Natural killer cell (primary cell): ENCODE measurements at regions not wholly inside any gene's neighbourhood (a gene's known extent, or its start where the extent isn't known, plus 50 kb on each side); places are given as distances from the start of the nearest gene placed in this dataset.

Experiments
- ATAC-seq, 3 donors: fragments of 150-1000 bp in 2 of 3; fragments of 200-7000 bp in 1 of 3; cut with Tn5 transposase; 1 replicate in 1 of 3; 2 replicates in 2 of 3; pipeline ENCODE4 v1.10.0; 2021; ENCODE audit warnings: mild to moderate bottlenecking in 2 of 3, moderate library complexity in 2 of 3
- DNase-seq, 2 donors: peaks; one replicate each; pipeline versions ENCODE4 v3.0.0 to v3.0.0-alpha.2; 2013 to 2021; ENCODE audit warnings: mixed read lengths in 1 of 2
- H3K27ac ChIP-seq: one replicate; pipeline ENCODE4 v1.5.1; 2013; ENCODE audit warnings: mild to moderate bottlenecking, low read length
- H3K27me3 ChIP-seq: one replicate; pipeline ENCODE4 v1.6.1; 2013; ENCODE audit warnings: low read length; ENCODE audit not compliant: control insufficient read depth, insufficient read depth
- H3K36me3 ChIP-seq: one replicate; pipeline ENCODE4 v1.6.1; 2013; ENCODE audit warnings: low read length; ENCODE audit not compliant: control insufficient read depth, insufficient read depth
- H3K4me1 ChIP-seq: one replicate; pipeline ENCODE4 v1.6.1; 2013; ENCODE audit warnings: low read length; ENCODE audit not compliant: control insufficient read depth, insufficient read depth
- H3K4me3 ChIP-seq: one replicate; pipeline ENCODE4 v1.5.1; 2013; ENCODE audit warnings: low read length
- H3K9me3 ChIP-seq: one replicate; pipeline ENCODE4 v1.6.1; 2013; ENCODE audit warnings: low read length; ENCODE audit not compliant: control insufficient read depth, insufficient read depth
- H3K27ac Mint-ChIP-seq, 2 donors: one replicate each; pipeline ENCODE4 v1.8.0; 2022; ENCODE audit warnings: mild to moderate bottlenecking in 2 of 2, mixed read lengths in 2 of 2, moderate library complexity in 1 of 2
- H3K27me3 Mint-ChIP-seq, 2 donors: one replicate each; pipeline ENCODE4 v1.8.0; 2022; ENCODE audit warnings: low read depth in 2 of 2, mixed read lengths in 2 of 2
- H3K36me3 Mint-ChIP-seq: one replicate; pipeline ENCODE4 v1.8.0; 2022; ENCODE audit warnings: mixed read lengths
- H3K4me1 Mint-ChIP-seq, 2 donors: one replicate each; pipeline ENCODE4 v1.8.0; 2022; ENCODE audit warnings: mixed read lengths in 2 of 2
- H3K4me3 Mint-ChIP-seq: one replicate; pipeline ENCODE4 v1.8.0; 2022; ENCODE audit warnings: mild to moderate bottlenecking, moderate library complexity, mixed read lengths
- H3K9me3 Mint-ChIP-seq, 2 donors: one replicate each; pipeline ENCODE4 v1.8.0; 2022; ENCODE audit warnings: mixed read lengths in 2 of 2
- CTCF ChIP-seq: fragments of 200-600 bp; IDR thresholded peaks from one replicate; pipeline ENCODE4 v1.8.0; 2022; ENCODE audit warnings: antibody characterized with exemption
- WGBS: methylation state at CpG from one replicate; pipeline ENCODE4 v1.1.7; 2013; ENCODE audit warnings: missing lambda C conversion rate; ENCODE audit not compliant: insufficient coverage; 5-methylcytosine and 5-hydroxymethylcytosine counted together
- intact Hi-C: fragments of 100-400 bp; cut with micrococcal nuclease; formaldehyde crosslinking; loops from one replicate; pipeline ENCODE4 v1.14.2; 2022

GRCh38 chr20:52405417-52405816 is 213.8 kb upstream of the ZFP64 start:
- Mint-ChIP-seq H3K9me3 (peaks cover 2 to 3% of the 10 kb centered on the region in 2 donors), H3K4me1 (peaks cover 37 to 54% of the 10 kb centered on the region in 2 donors), H3K27me3 (no peaks in the 10 kb centered on the region), H3K4me3 (peak overlapping the region; percentile 47), H3K27ac (peak overlapping the region; percentile 26 to 60), H3K36me3 (no peaks in the 10 kb centered on the region)
- H3K4me3 ChIP-seq, result no peak overlapping the region
- ATAC-seq (peak in 2 of 3 donors; percentile 21 to 33), DNase-seq (peak in 1 of 2 donors; percentile 58)
- intact Hi-C loops, result no loop called here
- H3K36me3 ChIP-seq, result no peaks in the 10 kb centered on the region
- 83% methylated on average over 1 of the region's 1 CpG for WGBS
- H3K27me3 ChIP-seq, result no peaks in the 10 kb centered on the region
- no peak for TF ChIP-seq CTCF
- H3K4me1 ChIP-seq, result peaks cover 15% of the 10 kb centered on the region
- no peaks in the 10 kb centered on the region for H3K9me3 ChIP-seq
- no peak overlapping the region for H3K27ac ChIP-seq

DNA sequence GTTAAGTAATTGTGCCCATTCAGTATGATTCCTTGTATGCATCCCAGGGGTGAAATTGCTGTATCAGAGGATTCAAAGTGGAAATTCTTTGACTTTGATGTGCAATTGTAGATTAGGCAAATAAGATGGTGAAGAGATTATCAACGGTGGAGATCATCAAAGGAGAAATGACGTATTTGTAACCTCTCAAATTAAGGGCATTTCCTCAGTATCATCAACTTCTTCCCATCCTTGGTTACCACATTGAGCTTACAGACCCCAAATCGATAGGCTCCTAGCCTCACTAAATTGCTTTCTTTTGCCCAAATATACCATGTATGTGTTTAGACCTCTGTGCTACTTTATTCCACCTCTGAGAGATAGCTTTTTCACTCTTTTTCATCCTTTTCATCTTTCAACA is 213.1 kb upstream of the ZFP64 start:
- Histone ChIP-seq H3K9me3 (no peaks in the 10 kb centered on the region), H3K27me3 (no peaks in the 10 kb centered on the region), H3K4me3 (no peak overlapping the region), H3K27ac (peak overlapping the region; percentile 54), H3K4me1 (peaks cover 8% of the 10 kb centered on the region), H3K36me3 (no peaks in the 10 kb centered on the region)
- H3K36me3 Mint-ChIP-seq, result no peaks in the 10 kb centered on the region
- DNase-seq (peak in 1 of 2 donors; percentile 67), ATAC-seq (no peak)
- no peak for TF ChIP-seq CTCF
- H3K4me1 Mint-ChIP-seq, result peaks cover 30 to 46% of the 10 kb centered on the region in 2 donors
- H3K27me3 Mint-ChIP-seq, result no peaks in the 10 kb centered on the region
- H3K9me3 Mint-ChIP-seq, result peaks cover 2 to 3% of the 10 kb centered on the region in 2 donors
- peak overlapping the region in 1 of 2 donors; percentile 60 for H3K27ac Mint-ChIP-seq
- H3K4me3 Mint-ChIP-seq, result no peak overlapping the region
- 74% methylated on average over 3 of the region's 3 CpGs for WGBS
- intact Hi-C loops, result no loop called here

GRCh38 chr20:52402950-52403349 is 211.4 kb upstream of the ZFP64 start:
- WGBS, result 76% methylated on average over 4 of the region's 4 CpGs

More at GRCh38 chr20:52402950-52403349, 211.4 kb upstream of the ZFP64 start:
- Histone ChIP-seq H3K27ac (no peak overlapping the region), H3K27me3 (no peaks in the 10 kb centered on the region), H3K36me3 (no peaks in the 10 kb centered on the region), H3K9me3 (no peaks in the 10 kb centered on the region), H3K4me3 (no peak overlapping the region), H3K4me1 (peaks cover 8% of the 10 kb centered on the region)
- Mint-ChIP-seq H3K4me3 (no peak overlapping the region), H3K9me3 (peaks cover 2 to 3% of the 10 kb centered on the region in 2 donors), H3K4me1 (peaks cover 30 to 39% of the 10 kb centered on the region in 2 donors), H3K36me3 (no peaks in the 10 kb centered on the region), H3K27ac (peak overlapping the region in 1 of 2 donors; percentile 11), H3K27me3 (peaks cover under 1 to 5% of the 10 kb centered on the region in 2 donors)
- no peak for TF ChIP-seq CTCF
- intact Hi-C loops, result no loop called here
- DNase-seq, result peak in 1 of 2 donors; percentile 51
- peak in 2 of 3 donors; percentile 9 to 53 for ATAC-seq
